ENCODE measurements at regions not wholly inside any gene's neighbourhood (a gene's known extent, or its start where the extent isn't known, plus 50 kb on each side); places are given as distances from the start of the nearest gene placed in this dataset.

- Mint-ChIP-seq H3K4me1 (ENCODE audit: low read depth, unreplicated experiment) (peaks cover 8% of the 10 kb centered on the region), H3K4me3 (ENCODE audit: unreplicated experiment) (no peak overlapping the region), H3K9me3 (ENCODE audit: unreplicated experiment) (no peaks in the 10 kb centered on the region), H3K27me3 (ENCODE audit: insufficient read depth, unreplicated experiment) (no peaks in the 10 kb centered on the region), H3K27ac (ENCODE audit: unreplicated experiment) (no peak overlapping the region), H3K36me3 (ENCODE audit: insufficient read depth, unreplicated experiment) (no peaks in the 10 kb centered on the region)
- Histone ChIP-seq H3K9me3 (no peaks in the 10 kb centered on the region), H3K4me1 (no peaks in the 10 kb centered on the region), H3K27me3 (replicated peaks; ENCODE audit: control insufficient read depth, insufficient read depth, low read length) (no peaks in the 10 kb centered on the region), H3K4me3 (ENCODE audit: low read depth, low read length) (no peak overlapping the region), H3K36me3 (ENCODE audit: control insufficient read depth, insufficient read depth, low read length) (no peaks in the 10 kb centered on the region)
- CTCF ChIA-PET: no interaction called here
- BruUV-seq (replicated peaks): no TSS peak
- DNase-seq: no peak
- intact Hi-C loops (cut with micrococcal nuclease; ENCODE audit: unreplicated experiment): no loop called here
- no peak for TF ChIP-seq CTCF (IDR thresholded peaks at IDR 0.05; ENCODE audit: insufficient read depth in 1 of 2, low read depth in 1 of 2, low read length in 1 of 2, severe bottlenecking in 1 of 2, unreplicated experiment in 1 of 2)
- POLR2A ChIA-PET: no interaction called here
These were observed 319.7 kb upstream of the KCNH8 start for GRCh38 chr3:18828637-18829036.

GRCh38 chr3:18827664-18828063 lies 320.6 kb upstream of the KCNH8 start:
- POLR2A ChIA-PET: no interaction called here
- H3K4me1 Mint-ChIP-seq (ENCODE audit: low read depth, unreplicated experiment): peaks cover 8% of the 10 kb centered on the region
- no peaks in the 10 kb centered on the region for H3K36me3 ChIP-seq (ENCODE audit: control insufficient read depth, insufficient read depth, low read length)
- no peak for TF ChIP-seq CTCF (IDR thresholded peaks at IDR 0.05; ENCODE audit: insufficient read depth in 1 of 2, low read depth in 1 of 2, low read length in 1 of 2, severe bottlenecking in 1 of 2, unreplicated experiment in 1 of 2)
- CTCF ChIA-PET: no interaction called here
- no peaks in the 10 kb centered on the region for H3K9me3 ChIP-seq
- no TSS peak for BruUV-seq (replicated peaks)
- no peaks in the 10 kb centered on the region for H3K36me3 Mint-ChIP-seq (ENCODE audit: insufficient read depth, unreplicated experiment)
- intact Hi-C loops (cut with micrococcal nuclease; ENCODE audit: unreplicated experiment): no loop called here
- no peak overlapping the region for H3K4me3 Mint-ChIP-seq (ENCODE audit: unreplicated experiment)
- no peak for DNase-seq
- no peaks in the 10 kb centered on the region for H3K27me3 Mint-ChIP-seq (ENCODE audit: insufficient read depth, unreplicated experiment)
- H3K27ac Mint-ChIP-seq (ENCODE audit: unreplicated experiment): no peak overlapping the region
- H3K4me3 ChIP-seq (ENCODE audit: low read depth, low read length): no peak overlapping the region
- H3K4me1 ChIP-seq: no peaks in the 10 kb centered on the region
- H3K27me3 ChIP-seq (replicated peaks; ENCODE audit: control insufficient read depth, insufficient read depth, low read length): no peaks in the 10 kb centered on the region
- H3K9me3 Mint-ChIP-seq (ENCODE audit: unreplicated experiment): no peaks in the 10 kb centered on the region

GRCh38 chr3:18825665-18826064 lies 322.6 kb upstream of the KCNH8 start:
- ChIA-PET POLR2A (no interaction called here), CTCF (no interaction called here)
- BruUV-seq (replicated peaks): no TSS peak

More at GRCh38 chr3:18825665-18826064, 322.6 kb upstream of the KCNH8 start:
- TF ChIP-seq CTCF (IDR thresholded peaks at IDR 0.05; ENCODE audit: insufficient read depth in 1 of 2, low read depth in 1 of 2, low read length in 1 of 2, severe bottlenecking in 1 of 2, unreplicated experiment in 1 of 2): no peak
- Mint-ChIP-seq H3K27me3 (ENCODE audit: insufficient read depth, unreplicated experiment) (no peaks in the 10 kb centered on the region), H3K4me3 (ENCODE audit: unreplicated experiment) (no peak overlapping the region), H3K9me3 (ENCODE audit: unreplicated experiment) (peaks cover 7% of the 10 kb centered on the region), H3K27ac (ENCODE audit: unreplicated experiment) (no peak overlapping the region), H3K4me1 (ENCODE audit: low read depth, unreplicated experiment) (peaks cover 8% of the 10 kb centered on the region), H3K36me3 (ENCODE audit: insufficient read depth, unreplicated experiment) (no peaks in the 10 kb centered on the region)
- no peak overlapping the region for H3K4me3 ChIP-seq (ENCODE audit: low read depth, low read length)
- H3K36me3 ChIP-seq (ENCODE audit: control insufficient read depth, insufficient read depth, low read length): no peaks in the 10 kb centered on the region
- H3K27me3 ChIP-seq (replicated peaks; ENCODE audit: control insufficient read depth, insufficient read depth, low read length): no peaks in the 10 kb centered on the region
- DNase-seq: no peak
- intact Hi-C loops (cut with micrococcal nuclease; ENCODE audit: unreplicated experiment): no loop called here
- H3K9me3 ChIP-seq: no peaks in the 10 kb centered on the region
- no peaks in the 10 kb centered on the region for H3K4me1 ChIP-seq

Measured in Caco-2 (cell line).